T-helper 2 cell treated with Interferon-gamma antibody and Interleukin-4, amounts not matched to agents 100 ng/mL and 5 ng/mL, for 36 hours (primary cell): ENCODE measurements at regions not wholly inside any gene's neighbourhood (a gene's known extent, or its start where the extent isn't known, plus 50 kb on each side); places are given as distances from the start of the nearest gene placed in this dataset.

Experiments
- intact Hi-C: fragments of 100-400 bp; cut with micrococcal nuclease; formaldehyde crosslinking; loops from one replicate; pipeline ENCODE4 v1.15.1; 2023

- intact Hi-C loops, result no loop called here
Observed at GRCh38 chr12:78684419-78684818, 180.2 kb upstream of the SYT1 start.

GRCh38 chr12:78695749-78696148, 168.8 kb upstream of the SYT1 start:
- intact Hi-C loops, result no loop called here

GRCh38 chr12:78696267-78696666, 168.3 kb upstream of the SYT1 start:
- intact Hi-C loops, result no loop called here

GRCh38 chr12:78697817-78698415, 166.7 kb upstream of the SYT1 start:
- intact Hi-C loops, result no loop called here

GRCh38 chr12:78698747-78699146, 165.8 kb upstream of the SYT1 start:
- intact Hi-C loops, result no loop called here

- intact Hi-C loops, result no loop called here
Observed at GRCh38 chr12:78700565-78700964, 164.0 kb upstream of the SYT1 start.

GRCh38 chr12:78703820-78704525, 160.6 kb upstream of the SYT1 start:
- intact Hi-C loops, result no loop called here

- intact Hi-C loops, result loop anchor here (5.0 kb wide), 1 partner anchor 885 kb away; no protein-coding TSS in a partner anchor
Observed at GRCh38 chr12:78711954-78712353, 152.6 kb upstream of the SYT1 start.

- intact Hi-C loops, result loop anchor here (5.0 kb wide), 1 partner anchor 886 kb away; no protein-coding TSS in a partner anchor
Observed at GRCh38 chr12:78712834-78713481, 151.6 kb upstream of the SYT1 start.

- intact Hi-C loops, result no loop called here
Observed at GRCh38 chr12:78719721-78720120, 144.9 kb upstream of the SYT1 start.

GRCh38 chr12:78721906-78722305, 142.7 kb upstream of the SYT1 start:
- intact Hi-C loops, result no loop called here

GRCh38 chr12:78725033-78725432, 139.5 kb upstream of the SYT1 start:
- intact Hi-C loops, result no loop called here

GRCh38 chr12:78725951-78726580, 138.5 kb upstream of the SYT1 start:
- intact Hi-C loops, result no loop called here

- intact Hi-C loops, result no loop called here
Observed at GRCh38 chr12:78726854-78727253, 137.7 kb upstream of the SYT1 start.

- intact Hi-C loops, result no loop called here
Observed at GRCh38 chr12:78732481-78732880, 132.1 kb upstream of the SYT1 start.

- intact Hi-C loops, result no loop called here
Observed at GRCh38 chr12:78739653-78740052, 124.9 kb upstream of the SYT1 start.

- intact Hi-C loops, result no loop called here
Observed at GRCh38 chr12:78746001-78746400, 118.6 kb upstream of the SYT1 start.

GRCh38 chr12:78753058-78753457, 111.5 kb upstream of the SYT1 start:
- intact Hi-C loops, result no loop called here

- intact Hi-C loops, result no loop called here
Observed at GRCh38 chr12:78756936-78757335, 107.6 kb upstream of the SYT1 start.

GRCh38 chr12:78759367-78759766, 105.2 kb upstream of the SYT1 start:
- intact Hi-C loops, result no loop called here

GRCh38 chr12:78760906-78761305, 103.7 kb upstream of the SYT1 start:
- intact Hi-C loops, result no loop called here

GRCh38 chr12:78764913-78765312, 99.7 kb upstream of the SYT1 start:
- intact Hi-C loops, result no loop called here
